Tibial nerve (tissue), 3 donors: ENCODE measurements at regions not wholly inside any gene's neighbourhood (a gene's known extent, or its start where the extent isn't known, plus 50 kb on each side); places are given as distances from the start of the nearest gene placed in this dataset.

Experiments used
- POLR2A ChIP-seq, 2 donors: fragments of 450-650 bp; IDR thresholded peaks; one replicate each; pipeline ENCODE4 v1.6.1; 2017; ENCODE audit warnings: antibody characterized with exemption in 2 of 2, mild to moderate bottlenecking in 2 of 2, moderate library complexity in 2 of 2
- TF ChIP-seq, protein P1 (sequence below), 5 experiments: fragments of 200-600 bp in 3 of 5; fragments of 450-650 bp in 2 of 5; sonication (generic) in 3 of 5; IDR thresholded peaks; one replicate each; pipeline ENCODE4 v1.5.1; 2016 to 2019; ENCODE audit warnings: antibody characterized with exemption in 5 of 5, mild to moderate bottlenecking in 3 of 5, moderate library complexity in 2 of 5

DNA sequence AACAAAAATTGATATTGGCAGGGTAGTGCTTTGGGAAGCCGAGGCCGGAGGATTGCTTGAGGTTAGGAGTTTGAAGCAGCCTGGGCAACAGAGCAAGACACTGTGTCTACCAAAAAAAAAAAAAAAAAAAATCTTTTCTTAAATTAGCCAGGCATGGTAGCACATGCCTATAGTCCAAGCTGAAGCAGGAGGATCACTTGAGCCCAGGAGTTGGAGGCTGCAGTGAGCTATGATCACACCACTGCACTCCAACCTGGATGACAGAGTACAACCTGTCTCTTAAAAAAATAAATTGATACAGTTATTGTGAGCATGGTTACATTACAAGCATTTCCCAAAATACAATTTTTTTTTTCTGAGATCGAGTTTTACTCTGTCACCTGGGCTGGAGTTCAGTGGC lies 59.4 kb upstream of the SVIL start:
- TF ChIP-seq, protein P1, sequence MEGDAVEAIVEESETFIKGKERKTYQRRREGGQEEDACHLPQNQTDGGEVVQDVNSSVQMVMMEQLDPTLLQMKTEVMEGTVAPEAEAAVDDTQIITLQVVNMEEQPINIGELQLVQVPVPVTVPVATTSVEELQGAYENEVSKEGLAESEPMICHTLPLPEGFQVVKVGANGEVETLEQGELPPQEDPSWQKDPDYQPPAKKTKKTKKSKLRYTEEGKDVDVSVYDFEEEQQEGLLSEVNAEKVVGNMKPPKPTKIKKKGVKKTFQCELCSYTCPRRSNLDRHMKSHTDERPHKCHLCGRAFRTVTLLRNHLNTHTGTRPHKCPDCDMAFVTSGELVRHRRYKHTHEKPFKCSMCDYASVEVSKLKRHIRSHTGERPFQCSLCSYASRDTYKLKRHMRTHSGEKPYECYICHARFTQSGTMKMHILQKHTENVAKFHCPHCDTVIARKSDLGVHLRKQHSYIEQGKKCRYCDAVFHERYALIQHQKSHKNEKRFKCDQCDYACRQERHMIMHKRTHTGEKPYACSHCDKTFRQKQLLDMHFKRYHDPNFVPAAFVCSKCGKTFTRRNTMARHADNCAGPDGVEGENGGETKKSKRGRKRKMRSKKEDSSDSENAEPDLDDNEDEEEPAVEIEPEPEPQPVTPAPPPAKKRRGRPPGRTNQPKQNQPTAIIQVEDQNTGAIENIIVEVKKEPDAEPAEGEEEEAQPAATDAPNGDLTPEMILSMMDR (IDR thresholded peaks at IDR 0.05), result no peak
- no peak for TF ChIP-seq POLR2A (IDR thresholded peaks at IDR 0.05)
